ENCODE measurements at regions not wholly inside any gene's neighbourhood (a gene's known extent, or its start where the extent isn't known, plus 50 kb on each side); places are given as distances from the start of the nearest gene placed in this dataset.

DNA sequence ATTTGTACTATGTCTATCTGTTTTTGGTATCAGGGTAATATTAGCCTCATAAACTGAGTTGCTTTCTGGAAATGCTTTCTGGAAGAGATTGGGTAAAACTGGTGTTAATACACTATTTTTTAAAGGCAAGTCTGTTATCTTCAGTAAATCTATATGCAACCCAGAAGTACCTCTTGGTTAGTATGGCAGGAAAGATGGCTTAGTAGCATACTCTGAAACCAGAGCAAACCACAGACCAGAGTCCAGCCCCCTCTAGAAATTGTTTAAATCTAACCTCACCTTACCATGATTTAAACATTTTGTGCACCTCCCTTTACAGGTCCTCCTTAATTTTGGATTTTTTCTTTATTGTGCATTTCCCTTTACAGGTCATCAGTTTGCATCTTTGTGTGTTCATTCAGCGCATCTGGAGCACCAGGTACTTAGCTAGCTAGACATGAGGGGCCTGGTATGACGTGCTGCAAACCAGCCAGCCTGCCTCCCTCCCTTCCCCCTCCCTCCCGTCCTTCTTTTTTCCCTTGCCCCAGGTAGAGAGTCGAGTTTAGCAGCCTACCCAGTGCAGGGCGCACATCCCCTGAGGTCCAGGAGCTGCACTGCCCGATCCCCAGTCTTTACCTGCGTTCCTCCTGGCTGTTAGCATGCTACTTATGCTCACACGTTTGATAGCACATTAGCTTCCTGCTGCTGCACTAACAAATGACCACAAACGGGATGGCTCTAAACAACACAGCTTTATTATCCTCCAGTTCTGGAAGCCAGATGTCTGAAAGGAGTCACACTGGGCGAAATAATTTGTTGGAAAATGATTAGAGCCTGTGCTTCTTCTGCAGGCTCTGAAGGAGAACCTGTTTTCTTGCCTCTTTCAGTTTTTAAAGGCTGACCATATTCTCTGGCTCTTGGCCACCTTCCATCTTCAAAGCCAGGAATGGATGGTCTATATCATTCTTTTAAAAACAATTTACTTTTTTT, 299.9 kb upstream of the HABP2 start:
- TF ChIP-seq FOXM1 (IDR thresholded peaks at IDR 0.05; ENCODE audit: borderline replicate concordance): no peak
- TF ChIP-seq TARDBP (IDR thresholded peaks at IDR 0.05): no peak
- no peak for TF ChIP-seq BHLHE40 (IDR thresholded peaks at IDR 0.05; ENCODE audit: borderline replicate concordance)
- TF ChIP-seq ZNF384 (IDR thresholded peaks at IDR 0.05): no peak
- no peak for TF ChIP-seq ELF4 (IDR thresholded peaks at IDR 0.05)
- no peak for TF ChIP-seq NFRKB (IDR thresholded peaks at IDR 0.05)
- TF ChIP-seq HDGF (IDR thresholded peaks at IDR 0.05; ENCODE audit: borderline replicate concordance): no peak
- no peak for TF ChIP-seq FOXK2 (IDR thresholded peaks at IDR 0.05)

Measured in HEK293T (cell line).